Suppressor macrophage (primary cell): ENCODE measurements at regions not wholly inside any gene's neighbourhood (a gene's known extent, or its start where the extent isn't known, plus 50 kb on each side); places are given as distances from the start of the nearest gene placed in this dataset.

Experiments used
- DNase-seq, 4 experiments: peaks; one replicate each; pipeline ENCODE4 v3.0.0-alpha.2; 2020 to 2022

DNA sequence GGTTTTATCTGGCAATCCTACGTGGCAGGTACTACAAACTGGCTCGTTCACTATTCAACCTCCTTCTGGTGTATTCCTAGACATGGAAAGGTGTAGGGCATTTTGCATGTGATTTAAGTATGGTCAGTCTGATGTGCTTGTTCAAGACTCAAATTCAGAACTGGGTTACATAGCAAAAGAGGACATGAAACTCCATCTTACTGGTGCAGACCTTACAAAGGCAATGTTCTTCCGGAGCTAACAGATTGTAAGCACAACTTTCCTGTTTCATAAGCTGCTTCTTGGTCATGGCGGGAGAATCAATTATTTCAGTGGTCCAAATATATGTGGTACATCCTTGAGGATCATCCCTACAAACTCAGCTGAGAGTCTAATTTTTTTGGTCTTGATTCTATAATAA is 703.4 kb downstream of the EPM2A start:
- DNase-seq: peak in 2 of 4 experiments; percentile 11 to 47

DNA sequence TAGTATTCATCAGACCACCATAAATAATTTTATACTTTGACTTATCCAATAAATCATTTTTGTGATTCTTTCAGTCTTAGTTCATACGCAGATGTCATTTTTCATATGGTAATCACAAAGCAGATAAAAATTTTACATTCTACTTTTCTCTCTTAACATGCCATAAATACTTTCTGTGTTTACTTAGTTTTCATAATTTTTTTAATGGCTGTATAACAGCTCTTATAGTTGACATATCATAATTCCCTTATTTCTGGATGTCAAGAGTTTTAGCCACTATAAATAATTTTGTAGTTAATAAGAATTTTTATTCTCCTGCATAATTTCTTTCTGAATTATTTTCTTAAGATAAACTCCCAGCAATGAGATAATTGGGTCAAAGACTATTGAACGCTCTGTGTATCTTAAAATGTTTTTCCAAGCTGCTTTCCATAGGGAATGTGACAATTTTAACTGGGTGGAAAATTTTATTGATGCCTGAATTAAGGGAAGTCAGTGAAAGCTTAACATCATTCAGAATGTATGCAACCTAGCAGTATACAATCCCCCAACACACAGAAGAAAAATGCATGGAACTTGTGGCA is 702.7 kb downstream of the EPM2A start:
- DNase-seq: no peak

GRCh38 chr6:145034664-145035063 is 700.7 kb downstream of the EPM2A start:
- DNase-seq: no peak

GRCh38 chr6:145036236-145036635 is 699.1 kb downstream of the EPM2A start:
- DNase-seq: no peak

GRCh38 chr6:145036848-145037567 is 698.3 kb downstream of the EPM2A start:
- DNase-seq: no peak

DNA sequence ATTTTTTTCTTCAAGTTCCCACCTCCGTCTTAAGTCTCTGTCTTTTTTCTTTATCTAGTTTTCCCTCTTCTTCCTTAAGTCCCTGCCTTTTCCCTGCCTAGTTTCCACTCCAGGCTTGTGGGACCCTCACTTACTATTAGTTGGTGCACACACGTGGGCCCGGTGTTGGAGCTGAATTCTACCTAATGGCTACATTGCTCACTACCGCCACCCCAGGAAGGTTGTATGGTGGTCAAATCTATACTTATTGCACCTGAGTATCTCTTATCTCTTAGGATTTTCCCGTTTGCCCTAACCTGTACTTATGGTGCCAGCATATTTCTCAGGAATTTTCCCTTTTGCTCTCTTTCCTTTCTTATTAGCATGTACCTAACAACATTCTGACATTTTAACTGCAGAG is 692.8 kb downstream of the EPM2A start:
- no peak for DNase-seq

DNA sequence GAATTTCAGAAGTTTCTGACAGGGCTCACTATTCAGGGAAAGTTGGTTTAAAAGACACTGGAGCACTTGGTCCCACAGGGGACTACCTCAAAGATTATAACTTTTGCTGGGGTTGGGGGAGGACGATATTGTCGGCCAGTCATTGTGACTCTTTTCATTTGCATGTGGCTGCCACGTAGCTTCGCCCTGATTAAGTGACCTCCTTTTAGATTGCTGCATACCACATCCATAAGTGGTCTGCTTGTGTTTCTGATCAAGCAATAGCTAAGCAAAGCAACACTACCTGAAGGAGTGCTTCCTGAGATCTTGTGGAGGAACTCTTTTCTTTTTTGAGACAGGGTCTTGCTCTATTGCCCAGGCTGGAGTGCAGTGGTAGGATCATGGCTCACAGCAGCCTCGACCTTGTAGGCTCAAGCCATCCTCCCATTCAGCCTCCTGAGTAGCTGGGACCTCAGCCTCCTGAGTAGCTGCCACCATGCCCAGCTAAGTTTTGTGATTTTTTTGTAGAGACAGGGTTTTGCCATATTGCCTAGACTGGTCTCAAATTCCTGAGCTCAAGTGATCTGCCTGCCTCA is 691.3 kb downstream of the EPM2A start:
- no peak for DNase-seq

GRCh38 chr6:145044641-145045246 is 690.6 kb downstream of the EPM2A start:
- peak in 2 of 4 experiments; percentile 4 to 10 for DNase-seq

GRCh38 chr6:145045582-145045981 is 689.7 kb downstream of the EPM2A start:
- DNase-seq: no peak

DNA sequence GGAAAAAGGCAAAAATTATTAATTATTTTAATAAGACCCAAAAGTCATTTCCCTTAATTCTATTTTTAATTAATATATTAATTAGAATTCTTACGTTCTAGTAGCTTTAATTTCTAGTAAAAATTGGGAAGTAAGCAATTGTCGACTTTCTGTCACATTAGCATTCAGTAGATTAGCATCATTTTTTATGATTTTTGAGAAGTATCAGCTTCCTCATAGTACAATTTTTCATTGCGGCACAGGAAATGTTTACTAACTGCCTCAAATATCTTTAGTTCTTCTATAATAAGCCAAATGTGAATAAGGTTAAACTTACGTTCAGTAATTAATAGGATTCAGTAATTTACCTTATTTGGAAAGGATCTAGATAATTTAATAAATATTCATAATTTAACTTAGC is 687.4 kb downstream of the EPM2A start:
- peak in 3 of 4 experiments; percentile 7 to 62 (median 49) for DNase-seq

- peak in 2 of 4 experiments; percentile 2 to 20 for DNase-seq
Measured at GRCh38 chr6:145051661-145052060, 683.7 kb downstream of the EPM2A start.

DNA sequence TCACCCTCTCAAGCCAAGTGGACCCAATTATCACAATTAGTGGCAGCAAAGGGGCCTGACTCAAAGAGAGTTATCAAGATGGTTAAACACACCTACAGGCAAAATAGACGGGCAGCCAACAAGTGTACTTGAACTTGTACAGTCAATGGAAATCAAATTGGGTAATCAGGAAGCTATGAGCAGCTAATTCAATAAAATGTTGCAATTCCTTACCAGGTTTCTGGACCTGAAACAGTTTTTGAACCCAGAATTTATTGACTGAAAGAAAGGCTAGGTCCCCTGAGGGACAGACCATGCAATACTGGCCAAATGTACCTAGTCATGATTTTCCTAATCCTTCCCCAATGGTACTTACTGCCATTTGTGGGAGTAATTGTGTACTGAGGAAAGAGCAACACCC is 679.8 kb downstream of the EPM2A start:
- DNase-seq: no peak

DNA sequence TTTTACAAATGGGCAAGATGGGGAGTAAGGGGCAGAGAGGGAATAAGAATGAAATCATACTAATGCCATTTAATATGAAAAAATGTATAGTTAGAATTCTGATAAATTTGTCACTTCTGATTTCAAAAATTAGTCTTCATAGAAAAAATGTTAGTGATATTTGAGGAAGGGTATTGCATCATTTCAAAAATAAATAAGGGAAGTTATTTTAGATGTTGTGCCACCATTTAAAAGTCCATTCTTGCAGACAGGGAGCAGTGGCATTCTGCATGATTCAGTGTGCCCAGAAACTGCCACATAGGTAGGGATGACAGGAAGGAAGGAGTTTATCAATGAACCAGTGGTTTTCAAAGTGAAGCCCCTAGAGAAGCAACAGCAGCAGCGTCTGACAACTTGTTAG is 674.6 kb downstream of the EPM2A start:
- peak in 2 of 4 experiments; percentile 6 to 23 for DNase-seq

DNA sequence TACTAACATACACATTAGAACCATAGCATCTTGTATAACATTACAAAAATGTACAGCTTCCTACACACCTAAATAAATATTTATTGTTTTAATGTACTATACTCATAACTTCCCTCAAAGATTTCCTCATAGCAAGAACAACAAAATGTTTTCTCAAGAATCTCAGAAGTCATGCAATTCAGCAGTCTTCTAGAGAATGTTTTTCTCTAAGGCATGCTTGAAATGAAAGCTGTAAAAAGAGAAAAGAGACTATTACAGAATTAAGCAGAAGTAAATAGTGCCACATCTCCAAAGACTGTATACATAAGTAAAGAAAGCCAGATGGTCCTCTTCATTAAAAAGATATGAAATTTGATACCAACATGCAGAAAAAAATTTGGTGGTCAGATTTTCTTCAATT is 672.2 kb downstream of the EPM2A start:
- DNase-seq: no peak

GRCh38 chr6:145067430-145067829 is 667.9 kb downstream of the EPM2A start:
- DNase-seq: no peak

DNA sequence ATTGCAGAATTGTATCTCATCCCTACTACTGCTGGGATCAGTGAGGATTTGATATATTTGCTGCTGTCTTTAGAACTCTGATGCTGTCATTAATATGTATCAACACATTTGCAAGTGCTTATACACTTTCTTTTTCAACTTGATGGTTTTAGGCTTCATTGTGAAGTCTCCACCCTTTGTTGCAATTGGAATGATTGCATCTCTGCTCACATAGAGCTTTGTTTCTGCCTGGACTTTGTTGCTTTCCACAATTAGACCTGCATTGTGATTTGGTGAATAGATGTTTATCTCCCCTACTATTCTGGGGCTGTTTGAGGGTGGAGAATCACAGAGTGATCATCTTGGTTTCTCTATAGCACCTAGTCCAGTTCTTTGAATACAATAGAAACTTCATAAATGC is 666.7 kb downstream of the EPM2A start:
- DNase-seq: no peak

DNA sequence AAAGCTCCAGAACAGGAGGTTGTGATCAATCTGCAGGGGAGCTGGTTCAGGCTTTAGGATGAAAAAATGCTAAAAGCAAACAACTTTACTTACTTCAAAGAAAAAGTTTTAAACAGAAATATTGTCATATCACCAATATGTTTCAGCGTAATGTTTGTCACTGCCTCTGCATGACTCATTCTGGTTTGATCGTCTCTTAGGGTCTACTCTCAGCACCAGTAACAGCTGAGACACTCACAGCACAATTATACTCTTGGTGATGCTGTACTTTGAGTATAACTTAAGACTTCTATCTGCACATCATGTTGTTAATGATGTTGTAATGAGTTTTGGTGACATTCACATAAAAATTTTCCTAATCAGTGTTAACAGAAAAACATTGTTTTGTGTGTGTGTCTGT is 665.4 kb downstream of the EPM2A start:
- DNase-seq: no peak

GRCh38 chr6:145070791-145071190 is 664.5 kb downstream of the EPM2A start:
- DNase-seq: no peak

- DNase-seq: no peak
Measured at GRCh38 chr6:145071836-145072235, 663.5 kb downstream of the EPM2A start.

- no peak for DNase-seq
Measured at GRCh38 chr6:145073811-145074210, 661.5 kb downstream of the EPM2A start.

DNA sequence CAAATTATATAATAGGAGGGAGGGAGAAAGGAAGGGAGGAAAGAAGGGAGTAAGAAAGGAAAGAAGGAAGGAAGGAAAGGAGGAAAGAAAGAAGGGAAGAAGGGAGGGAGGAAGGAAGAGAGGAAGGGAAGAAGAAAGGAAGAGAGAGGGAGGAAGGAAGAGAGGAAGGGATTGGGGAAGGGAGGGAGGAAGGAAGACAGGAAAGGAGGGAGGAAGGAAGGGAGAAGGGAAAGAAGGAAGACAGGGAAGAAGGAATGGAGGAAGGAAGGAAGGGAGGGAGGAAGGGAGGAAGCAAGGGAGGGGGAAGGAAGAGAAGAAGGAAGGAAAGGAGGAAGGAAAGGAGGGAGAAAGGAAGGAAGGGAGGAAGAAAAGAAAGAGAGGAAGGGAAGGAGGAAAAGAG is 660.5 kb downstream of the EPM2A start:
- no peak for DNase-seq

DNA sequence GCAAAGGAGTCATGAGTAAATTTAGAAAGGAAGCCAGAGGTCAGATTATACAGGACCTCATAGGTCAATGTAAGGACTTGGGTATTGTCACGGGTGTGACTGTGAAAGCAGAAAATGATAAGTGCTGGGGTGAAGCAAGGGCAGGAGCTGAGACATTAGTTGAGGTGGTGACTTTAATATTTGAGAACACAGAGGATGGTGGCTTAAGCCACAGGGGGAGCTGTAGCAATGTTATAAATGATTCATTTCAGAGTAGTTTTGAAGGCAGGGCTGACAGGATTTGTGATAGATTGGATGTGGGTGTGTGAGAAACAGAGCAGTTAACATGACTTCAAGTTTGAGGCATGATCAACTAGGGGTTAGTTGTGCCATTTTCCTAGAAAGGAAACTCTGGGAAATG is 659.9 kb downstream of the EPM2A start:
- DNase-seq: no peak

GRCh38 chr6:145076115-145076841 is 659.0 kb downstream of the EPM2A start:
- no peak for DNase-seq
